Dermis blood vessel endothelial cell (primary cell): ENCODE measurements at regions not wholly inside any gene's neighbourhood (a gene's known extent, or its start where the extent isn't known, plus 50 kb on each side); places are given as distances from the start of the nearest gene placed in this dataset.
"Not testable (repeated sequence)": the region's sequence is repeated elsewhere in the genome, so short reads cannot be mapped to it uniquely, and the experiment has no call there.

ENCODE experiments used
- DNase-seq: peaks from one replicate; pipeline ENCODE4 v3.0.0; 2010

- no peak for DNase-seq
Observed at GRCh38 chr6:168844821-168845609, 404.0 kb downstream of the SMOC2 start.

- not testable (repeated sequence) for DNase-seq
Observed at GRCh38 chr6:168842632-168843212, 401.7 kb downstream of the SMOC2 start.

- no peak for DNase-seq
Observed at GRCh38 chr6:168841609-168842278, 400.8 kb downstream of the SMOC2 start.

- DNase-seq: not testable (repeated sequence)
Observed at GRCh38 chr6:168840932-168841331, 399.9 kb downstream of the SMOC2 start.

GRCh38 chr6:168840299-168840698 lies 399.3 kb downstream of the SMOC2 start:
- DNase-seq: not testable (repeated sequence)

- no peak for DNase-seq
Observed at GRCh38 chr6:168838037-168838399, 397.0 kb downstream of the SMOC2 start.

GRCh38 chr6:168837254-168838036 lies 396.5 kb downstream of the SMOC2 start:
- DNase-seq: no peak

GRCh38 chr6:168835991-168836390 lies 395.0 kb downstream of the SMOC2 start:
- DNase-seq: no peak

- no peak for DNase-seq
Observed at GRCh38 chr6:168834801-168835200, 393.8 kb downstream of the SMOC2 start.

GRCh38 chr6:168834042-168834587 lies 393.1 kb downstream of the SMOC2 start:
- no peak for DNase-seq

- DNase-seq: no peak
Observed at GRCh38 chr6:168828800-168829199, 387.8 kb downstream of the SMOC2 start.

GRCh38 chr6:168828035-168828434 lies 387.1 kb downstream of the SMOC2 start:
- no peak for DNase-seq

- no peak for DNase-seq
Observed at GRCh38 chr6:168827586-168827871, 386.5 kb downstream of the SMOC2 start.

- no peak for DNase-seq
Observed at GRCh38 chr6:168826726-168827585, 386.0 kb downstream of the SMOC2 start.

GRCh38 chr6:168826078-168826390 lies 385.1 kb downstream of the SMOC2 start:
- DNase-seq: no peak

GRCh38 chr6:168825226-168826077 lies 384.5 kb downstream of the SMOC2 start:
- DNase-seq: no peak

- DNase-seq: no peak
Observed at GRCh38 chr6:168823397-168824212, 382.6 kb downstream of the SMOC2 start.

- DNase-seq: no peak
Observed at GRCh38 chr6:168822376-168822775, 381.4 kb downstream of the SMOC2 start.

GRCh38 chr6:168819546-168819945 lies 378.6 kb downstream of the SMOC2 start:
- DNase-seq: no peak

- DNase-seq: no peak
Observed at GRCh38 chr6:168817558-168818159, 376.7 kb downstream of the SMOC2 start.
